ENCODE measurements at regions not wholly inside any gene's neighbourhood (a gene's known extent, or its start where the extent isn't known, plus 50 kb on each side); places are given as distances from the start of the nearest gene placed in this dataset.

GRCh38 chr16:35746963-35747657, 2287.7 kb downstream of the TP53TG3F start:
- no peak overlapping the region for H3K4me3 ChIP-seq (ENCODE audit: low read depth, low read length)
- DNase-seq (ENCODE audit: low read depth): no peak
- TF ChIP-seq CTCF (IDR thresholded peaks at IDR 0.05; ENCODE audit: low read depth, low read length): no peak
- TF ChIP-seq POLR2A (IDR thresholded peaks at IDR 0.05; ENCODE audit: extremely low read depth, insufficient read length): no peak
- no peak for TF ChIP-seq MYC (IDR thresholded peaks at IDR 0.05; ENCODE audit: low read depth, low read length)
- TF ChIP-seq, protein P1, sequence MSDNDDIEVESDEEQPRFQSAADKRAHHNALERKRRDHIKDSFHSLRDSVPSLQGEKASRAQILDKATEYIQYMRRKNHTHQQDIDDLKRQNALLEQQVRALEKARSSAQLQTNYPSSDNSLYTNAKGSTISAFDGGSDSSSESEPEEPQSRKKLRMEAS (IDR thresholded peaks at IDR 0.05; ENCODE audit: low read depth, low read length): no peak

DNA sequence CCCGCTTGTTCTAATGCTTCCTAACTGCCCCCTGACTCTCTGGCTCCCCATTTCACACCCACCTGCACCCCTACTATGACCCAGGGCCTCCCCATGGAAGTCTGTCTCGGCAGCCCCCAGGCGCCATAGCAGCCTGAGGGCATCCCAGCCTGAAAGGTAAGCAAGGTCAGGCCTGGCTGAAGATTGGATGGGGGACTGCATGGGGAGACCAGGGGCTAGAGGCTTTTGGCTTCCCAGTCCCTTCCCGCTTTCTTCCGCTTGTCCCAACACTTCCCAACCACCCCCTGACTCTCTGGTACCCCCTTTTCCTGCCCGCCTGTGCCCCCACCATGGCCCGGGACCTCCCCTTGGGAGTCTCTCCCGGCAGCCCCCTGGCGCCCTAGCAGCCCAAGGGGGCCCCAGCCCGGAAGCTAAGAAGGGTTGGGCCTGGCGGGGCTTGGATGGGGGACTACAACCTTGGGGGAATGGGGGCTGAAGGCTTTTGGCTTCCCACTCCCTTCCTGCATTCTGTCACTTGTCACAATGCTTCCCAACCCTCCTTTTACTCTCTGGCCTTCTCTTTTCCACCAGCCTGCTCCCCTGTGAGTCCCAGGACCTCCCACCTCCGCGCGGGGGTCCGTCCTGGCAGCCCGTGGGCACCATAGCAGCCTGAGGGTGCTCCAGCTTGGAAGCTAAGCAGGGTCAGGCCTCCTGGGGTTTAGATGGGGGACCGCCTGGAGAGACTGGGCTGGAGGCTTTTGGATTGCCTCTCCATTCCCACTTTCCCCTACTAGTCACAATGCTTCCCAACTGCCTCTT, 2288.4 kb downstream of the TP53TG3F start:
- TF ChIP-seq MYC (IDR thresholded peaks at IDR 0.05; ENCODE audit: low read depth, low read length): no peak
- TF ChIP-seq, protein P1 (IDR thresholded peaks at IDR 0.05; ENCODE audit: low read depth, low read length): no peak
- no peak overlapping the region for H3K4me3 ChIP-seq (ENCODE audit: low read depth, low read length)
- no peak for DNase-seq (ENCODE audit: low read depth)

DNA sequence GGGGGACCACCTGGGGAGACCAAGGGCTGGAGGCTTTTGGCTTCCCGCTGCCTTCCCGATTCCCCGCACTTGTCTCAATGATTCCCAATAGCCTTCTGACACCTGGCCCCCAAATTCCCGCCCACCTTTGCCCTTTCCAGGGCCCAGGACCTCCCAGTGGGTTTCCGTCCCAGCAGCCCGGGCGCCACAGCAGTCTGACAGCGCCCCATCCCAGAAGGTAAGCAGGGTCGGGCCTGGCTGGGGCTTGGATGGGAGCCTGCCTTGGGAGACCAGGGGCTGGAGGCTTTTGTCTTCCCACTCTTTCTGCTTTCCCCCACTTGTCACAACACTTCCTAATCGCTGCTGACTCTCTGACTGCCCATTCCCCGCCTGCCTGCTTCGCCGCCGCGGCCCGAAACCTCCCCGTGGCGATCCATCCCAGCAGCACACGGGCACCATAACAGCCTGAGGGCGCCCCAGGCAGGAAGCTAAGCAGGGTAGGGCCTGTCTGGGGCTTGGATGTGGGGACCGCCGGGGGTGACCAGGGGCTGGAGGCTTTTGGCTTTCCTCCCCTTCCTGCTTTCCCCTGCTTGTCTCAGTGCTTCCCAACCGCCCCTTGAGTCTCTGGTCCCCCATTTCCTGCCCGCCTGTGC, 2289.3 kb downstream of the TP53TG3F start:
- no peak for TF ChIP-seq MYC (IDR thresholded peaks at IDR 0.05; ENCODE audit: low read depth, low read length)
- TF ChIP-seq, protein P1 (IDR thresholded peaks at IDR 0.05; ENCODE audit: low read depth, low read length): no peak
- no peak for DNase-seq (ENCODE audit: low read depth)
- H3K4me3 ChIP-seq (ENCODE audit: low read depth, low read length): no peak overlapping the region

- no peak overlapping the region for H3K4me3 ChIP-seq (ENCODE audit: low read depth, low read length)
- TF ChIP-seq, protein P1 (IDR thresholded peaks at IDR 0.05; ENCODE audit: low read depth, low read length): no peak
- no peak for DNase-seq (ENCODE audit: low read depth)
Measured at GRCh38 chr16:35749253-35750141, 2290.1 kb downstream of the TP53TG3F start.

DNA sequence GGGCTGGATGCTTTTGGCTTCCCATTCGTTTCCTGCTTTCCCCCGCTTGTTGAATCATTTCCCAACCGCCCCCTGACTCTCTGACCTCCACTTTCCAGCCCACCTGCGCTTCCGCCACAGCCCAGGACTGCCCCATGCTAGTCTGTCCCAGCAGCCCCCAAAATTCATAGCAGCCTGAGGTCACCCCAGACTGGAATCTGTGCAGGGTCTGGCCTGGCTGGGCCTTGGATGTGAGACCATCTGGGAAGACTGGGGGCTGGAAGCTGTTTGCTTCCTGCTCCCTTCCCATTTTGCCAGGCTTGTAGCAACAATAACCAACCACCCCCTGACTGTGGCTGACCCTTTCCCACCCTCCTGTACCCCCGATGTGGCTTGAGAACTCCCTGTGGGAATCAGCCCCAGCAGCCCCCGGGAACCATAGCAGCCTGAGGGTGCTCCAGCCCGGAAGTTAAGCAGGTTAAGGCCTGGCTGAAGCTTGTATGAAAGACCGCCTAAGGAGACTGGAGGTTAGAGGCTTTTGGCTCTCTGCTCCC, 2290.8 kb downstream of the TP53TG3F start:
- TF ChIP-seq, protein P1 (IDR thresholded peaks at IDR 0.05; ENCODE audit: low read depth, low read length): no peak
- TF ChIP-seq POLR2A (IDR thresholded peaks at IDR 0.05; ENCODE audit: extremely low read depth, insufficient read length) (no peak), MYC (IDR thresholded peaks at IDR 0.05; ENCODE audit: low read depth, low read length) (no peak), CTCF (IDR thresholded peaks at IDR 0.05; ENCODE audit: low read depth, low read length) (no peak)
- DNase-seq (ENCODE audit: low read depth): no peak

GRCh38 chr16:35750701-35751104, 2291.3 kb downstream of the TP53TG3F start:
- DNase-seq (ENCODE audit: low read depth): no peak
- TF ChIP-seq, protein P1 (IDR thresholded peaks at IDR 0.05; ENCODE audit: low read depth, low read length): no peak
- no peak for TF ChIP-seq CTCF (IDR thresholded peaks at IDR 0.05; ENCODE audit: low read depth, low read length)
- no peak for TF ChIP-seq MYC (IDR thresholded peaks at IDR 0.05; ENCODE audit: low read depth, low read length)
- no peak for TF ChIP-seq POLR2A (IDR thresholded peaks at IDR 0.05; ENCODE audit: extremely low read depth, insufficient read length)
- H3K4me3 ChIP-seq (ENCODE audit: low read depth, low read length): no peak overlapping the region

More for the DNA sequence above, 2290.8 kb downstream of the TP53TG3F start:
- no peak overlapping the region for H3K4me3 ChIP-seq (ENCODE audit: low read depth, low read length)

All from NB4 (cell line).